ENCODE measurements at regions not wholly inside any gene's neighbourhood (a gene's known extent, or its start where the extent isn't known, plus 50 kb on each side); places are given as distances from the start of the nearest gene placed in this dataset.
"Not testable (repeated sequence)": the region's sequence is repeated elsewhere in the genome, so short reads cannot be mapped to it uniquely, and the experiment has no call there.

GRCh38 chr3:69628951-69629350, 110.3 kb upstream of the MITF start:
- Histone ChIP-seq H3K4me1 (no peaks in the 10 kb centered on the region), H3K4me3 (no peak overlapping the region), H3K4me2 (no peak overlapping the region), H3K27ac (no peak overlapping the region), H3K9me3 (no peaks in the 10 kb centered on the region)
- WGBS (ENCODE audit: missing lambda C conversion rate): 47% methylated on average over 1 of the region's 1 CpG
- DNase-seq (ENCODE audit: low read depth in 1 of 2, low spot score in 1 of 2): no peak
- ChIA-PET CTCF (interaction anchor here (0.7 kb wide), 1 partner anchor 1477 kb away, joined by 3 read pairs; no protein-coding TSS in a partner anchor), POLR2A (no interaction called here)
- FAIRE-seq: no peak
- ATAC-seq: no peak
- TF ChIP-seq ZFP36 (IDR thresholded peaks at IDR 0.05; ENCODE audit: borderline replicate concordance, partially characterized antibody): no peak
- TF ChIP-seq RNF2 (IDR thresholded peaks at IDR 0.05; ENCODE audit: borderline replicate concordance, low read depth): no peak
- TF ChIP-seq SREBF2 (IDR thresholded peaks at IDR 0.05): no peak
- no peak for TF ChIP-seq ZSCAN20 (CRISPR knock-in tag; IDR thresholded peaks at IDR 0.05)
- no peak for TF ChIP-seq CTCF (IDR thresholded peaks at IDR 0.05)

- CTCF ChIA-PET: no interaction called here
- Histone ChIP-seq H3K4me2 (no peak overlapping the region), H3K4me3 (no peak overlapping the region), H3K9me3 (no peaks in the 10 kb centered on the region), H3K4me1 (no peaks in the 10 kb centered on the region), H3K27ac (no peak overlapping the region)
- DNase-seq (ENCODE audit: low read depth in 1 of 2, low spot score in 1 of 2) (no peak), ATAC-seq (no peak), FAIRE-seq (no peak)
- 71% methylated on average over 5 of the region's 5 CpGs for WGBS (ENCODE audit: missing lambda C conversion rate)
- POLR2A ChIA-PET: no interaction called here
- TF ChIP-seq RARB (CRISPR knock-in tag; IDR thresholded peaks at IDR 0.05) (no peak), KDM1A (IDR thresholded peaks at IDR 0.05; ENCODE audit: low read depth) (no peak), MAFK (IDR thresholded peaks at IDR 0.05; ENCODE audit: partially characterized antibody) (no peak)
Measured at GRCh38 chr3:69613286-69613685, 126.0 kb upstream of the MITF start.

GRCh38 chr3:69612791-69613190, 126.5 kb upstream of the MITF start:
- Histone ChIP-seq H3K4me3 (no peak overlapping the region), H3K4me2 (no peak overlapping the region), H3K9me3 (no peaks in the 10 kb centered on the region), H3K4me1 (no peaks in the 10 kb centered on the region), H3K27ac (no peak overlapping the region)
- CTCF ChIA-PET: no interaction called here
- WGBS (ENCODE audit: missing lambda C conversion rate): 59% methylated on average over 2 of the region's 2 CpGs
- POLR2A ChIA-PET: no interaction called here
- ATAC-seq: no peak
- DNase-seq (ENCODE audit: low read depth in 1 of 2, low spot score in 1 of 2): no peak
- TF ChIP-seq ATOH8 (CRISPR knock-in tag; IDR thresholded peaks at IDR 0.05; ENCODE audit: low read depth) (no peak), ZSCAN20 (CRISPR knock-in tag; IDR thresholded peaks at IDR 0.05) (no peak), PHF8 (IDR thresholded peaks at IDR 0.05; ENCODE audit: borderline replicate concordance, low read depth) (no peak), ESRRA (IDR thresholded peaks at IDR 0.05; ENCODE audit: borderline replicate concordance, low read length) (no peak)
- no peak for FAIRE-seq

- DNase-seq (ENCODE audit: low read depth in 1 of 2, low spot score in 1 of 2); H3K27ac ChIP-seq; POLR2A ChIA-PET; H3K9me3 ChIP-seq; H3K4me1 ChIP-seq; ATAC-seq; CTCF ChIA-PET; FAIRE-seq; H3K4me2 ChIP-seq; H3K4me3 ChIP-seq: not testable (repeated sequence)
- 0% methylated on average over 1 of the region's 1 CpG for WGBS (ENCODE audit: missing lambda C conversion rate)
Measured at GRCh38 chr3:69609566-69609965, 129.7 kb upstream of the MITF start.

GRCh38 chr3:69607466-69608305, 131.6 kb upstream of the MITF start:
- ChIA-PET CTCF (no interaction called here), POLR2A (no interaction called here)
- no peaks in the 10 kb centered on the region for H3K9me3 ChIP-seq
- no peaks in the 10 kb centered on the region for H3K4me1 ChIP-seq
- DNase-seq (ENCODE audit: low read depth in 1 of 2, low spot score in 1 of 2) (no peak), ATAC-seq (no peak), FAIRE-seq (no peak)
- TF ChIP-seq RCOR1 (IDR thresholded peaks at IDR 0.05; ENCODE audit: low read depth, low read length): no peak
- TF ChIP-seq MYC (IDR thresholded peaks at IDR 0.05; ENCODE audit: borderline replicate concordance, low read length): no peak
- no peak for TF ChIP-seq ESRRA (IDR thresholded peaks at IDR 0.05; ENCODE audit: borderline replicate concordance, low read length)
- no peak for TF ChIP-seq BHLHE40 (IDR thresholded peaks at IDR 0.05; ENCODE audit: low read depth, low read length)
- TF ChIP-seq PHF8 (IDR thresholded peaks at IDR 0.05; ENCODE audit: borderline replicate concordance, low read depth): no peak
- TF ChIP-seq HES2 (IDR thresholded peaks at IDR 0.05): no peak
- TF ChIP-seq KDM1A (IDR thresholded peaks at IDR 0.05; ENCODE audit: low read depth): no peak
- no peak for TF ChIP-seq POLR2AphosphoS2 (conservative IDR thresholded peaks at IDR 0.05; ENCODE audit: low read length)
- no peak for TF ChIP-seq NPAS2 (CRISPR knock-in tag; IDR thresholded peaks at IDR 0.05; ENCODE audit: borderline replicate concordance)
- no peak for TF ChIP-seq FOXS1 (CRISPR knock-in tag; IDR thresholded peaks at IDR 0.05)
- no peak for TF ChIP-seq ZNF302 (CRISPR knock-in tag; IDR thresholded peaks at IDR 0.05)
- no peak for TF ChIP-seq MAX (IDR thresholded peaks at IDR 0.05)
- TF ChIP-seq FOSL2 (IDR thresholded peaks at IDR 0.05): no peak
- no peak for TF ChIP-seq FOSL2 (CRISPR knock-in tag; IDR thresholded peaks at IDR 0.05)
- H3K27ac ChIP-seq: no peak overlapping the region
- no peak overlapping the region for H3K4me3 ChIP-seq
- H3K4me2 ChIP-seq: no peak overlapping the region
- 43% methylated on average over 4 of the region's 4 CpGs for WGBS (ENCODE audit: missing lambda C conversion rate)
